Right renal pelvis (tissue), 4 donors: ENCODE measurements at regions not wholly inside any gene's neighbourhood (a gene's known extent, or its start where the extent isn't known, plus 50 kb on each side); places are given as distances from the start of the nearest gene placed in this dataset.
"Not testable (repeated sequence)": the region's sequence is repeated elsewhere in the genome, so short reads cannot be mapped to it uniquely, and the experiment has no call there.

Source experiments
- DNase-seq, 4 donors: peaks; one replicate each; pipeline ENCODE4 v3.0.0-alpha.2; 2013; ENCODE audit warnings: low read depth in 4 of 4, low spot score in 3 of 4, missing footprints in 1 of 4

- DNase-seq = no peak
Observed at GRCh38 chr2:6181525-6181924, 489.3 kb downstream of the SOX11 start.

- DNase-seq = no peak
Observed at GRCh38 chr2:6181926-6182325, 489.7 kb downstream of the SOX11 start.

GRCh38 chr2:6183226-6183625 lies 491.0 kb downstream of the SOX11 start:
- no peak for DNase-seq

- DNase-seq = peak; percentile 21 to 70 (median 58)
Observed at GRCh38 chr2:6184532-6185292, 492.5 kb downstream of the SOX11 start.

GRCh38 chr2:6186332-6187151 lies 494.4 kb downstream of the SOX11 start:
- no peak for DNase-seq

- DNase-seq = no peak
Observed at GRCh38 chr2:6196449-6196848, 504.3 kb downstream of the SOX11 start.

- not testable (repeated sequence) for DNase-seq
Observed at GRCh38 chr2:6198370-6198919, 506.3 kb downstream of the SOX11 start.

GRCh38 chr2:6202756-6203155 lies 510.6 kb downstream of the SOX11 start:
- no peak for DNase-seq

GRCh38 chr2:6203291-6203959 lies 511.2 kb downstream of the SOX11 start:
- DNase-seq = no peak

GRCh38 chr2:6206882-6207281 lies 514.7 kb downstream of the SOX11 start:
- DNase-seq = no peak

- DNase-seq = no peak
Observed at GRCh38 chr2:6211236-6211635, 519.1 kb downstream of the SOX11 start.

GRCh38 chr2:6212491-6212890 lies 520.3 kb downstream of the SOX11 start:
- DNase-seq = no peak

GRCh38 chr2:6213056-6213780 lies 521.0 kb downstream of the SOX11 start:
- DNase-seq = no peak

GRCh38 chr2:6214471-6214870 lies 522.3 kb downstream of the SOX11 start:
- DNase-seq = no peak

- DNase-seq = no peak
Observed at GRCh38 chr2:6215053-6215452, 522.9 kb downstream of the SOX11 start.

GRCh38 chr2:6216234-6216633 lies 524.0 kb downstream of the SOX11 start:
- no peak for DNase-seq

GRCh38 chr2:6218926-6219325 lies 526.7 kb downstream of the SOX11 start:
- DNase-seq = no peak

- DNase-seq = no peak
Observed at GRCh38 chr2:6219906-6220305, 527.7 kb downstream of the SOX11 start.

- no peak for DNase-seq
Observed at GRCh38 chr2:6222296-6222695, 530.1 kb downstream of the SOX11 start.

- DNase-seq = peak in 2 of 4 donors; percentile 25 to 31
Observed at GRCh38 chr2:6224267-6224666, 532.1 kb downstream of the SOX11 start.
